Liver (tissue), 3 donors: ENCODE measurements at regions not wholly inside any gene's neighbourhood (a gene's known extent, or its start where the extent isn't known, plus 50 kb on each side); places are given as distances from the start of the nearest gene placed in this dataset.

ENCODE experiments used
- CTCF ChIP-seq: fragments of 150-350 bp; IDR thresholded peaks from 2 replicates; pipeline ENCODE4 v1.5.1; 2017; ENCODE audit warnings: improper control_type of control experiment, low read depth, low read length; ENCODE audit not compliant: missing input control
- FOXA1 ChIP-seq: IDR thresholded peaks from 2 replicates; pipeline ENCODE4 v1.6.1; 2016; ENCODE audit warnings: antibody characterized with exemption
- TAF1 ChIP-seq: conservative IDR thresholded peaks from 2 replicates; pipeline ENCODE4 v1.6.1; 2016; ENCODE audit warnings: antibody characterized with exemption, mild to moderate bottlenecking
- donor health status: healthy.
- donor health status: healthy.

GRCh38 chr9:107410420-107410819 lies 79.1 kb downstream of the KLF4 start:
- TF ChIP-seq TAF1 (no peak), CTCF (no peak), FOXA1 (no peak)
